NCI-H526 treated with DMSO at 0.1 percent for 48 hours (cell line): ENCODE measurements at regions not wholly inside any gene's neighbourhood (a gene's known extent, or its start where the extent isn't known, plus 50 kb on each side); places are given as distances from the start of the nearest gene placed in this dataset.

Source experiments
- DNase-seq: peaks from one replicate; lab custom pipeline; 2025; lab: John Stamatoyannopoulos, UW

GRCh38 chr18:24987303-24988252 is 364.4 kb downstream of the ZNF521 start:
- no peak for DNase-seq

DNA sequence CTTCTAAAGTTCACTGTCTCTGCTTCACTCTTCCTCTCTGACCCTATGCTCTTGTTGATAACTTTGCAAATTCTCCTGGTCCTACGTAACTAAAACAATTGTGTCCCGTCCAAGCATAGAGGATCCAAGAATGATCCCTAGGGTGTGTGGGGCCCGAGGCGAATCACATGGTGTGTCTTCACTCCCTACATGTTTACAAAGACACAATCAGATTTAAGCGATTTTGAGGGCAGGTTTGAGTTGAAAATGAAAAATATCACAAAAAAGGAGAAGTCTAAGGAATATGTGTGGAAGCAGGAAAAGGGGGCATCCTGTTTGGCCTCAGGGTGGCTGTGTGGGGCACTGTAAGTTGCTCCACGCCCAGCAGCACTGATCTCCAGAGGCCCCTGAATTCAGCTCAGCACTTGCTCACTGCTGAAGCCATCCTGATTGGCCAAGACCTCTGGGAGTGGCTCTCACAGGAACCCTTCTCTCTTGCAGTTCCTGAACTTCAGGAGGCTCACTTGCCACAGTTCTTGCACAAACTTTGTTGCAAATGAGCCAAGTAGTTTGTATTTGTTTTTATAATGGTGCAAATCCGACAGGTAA is 363.6 kb downstream of the ZNF521 start:
- DNase-seq = no peak

DNA sequence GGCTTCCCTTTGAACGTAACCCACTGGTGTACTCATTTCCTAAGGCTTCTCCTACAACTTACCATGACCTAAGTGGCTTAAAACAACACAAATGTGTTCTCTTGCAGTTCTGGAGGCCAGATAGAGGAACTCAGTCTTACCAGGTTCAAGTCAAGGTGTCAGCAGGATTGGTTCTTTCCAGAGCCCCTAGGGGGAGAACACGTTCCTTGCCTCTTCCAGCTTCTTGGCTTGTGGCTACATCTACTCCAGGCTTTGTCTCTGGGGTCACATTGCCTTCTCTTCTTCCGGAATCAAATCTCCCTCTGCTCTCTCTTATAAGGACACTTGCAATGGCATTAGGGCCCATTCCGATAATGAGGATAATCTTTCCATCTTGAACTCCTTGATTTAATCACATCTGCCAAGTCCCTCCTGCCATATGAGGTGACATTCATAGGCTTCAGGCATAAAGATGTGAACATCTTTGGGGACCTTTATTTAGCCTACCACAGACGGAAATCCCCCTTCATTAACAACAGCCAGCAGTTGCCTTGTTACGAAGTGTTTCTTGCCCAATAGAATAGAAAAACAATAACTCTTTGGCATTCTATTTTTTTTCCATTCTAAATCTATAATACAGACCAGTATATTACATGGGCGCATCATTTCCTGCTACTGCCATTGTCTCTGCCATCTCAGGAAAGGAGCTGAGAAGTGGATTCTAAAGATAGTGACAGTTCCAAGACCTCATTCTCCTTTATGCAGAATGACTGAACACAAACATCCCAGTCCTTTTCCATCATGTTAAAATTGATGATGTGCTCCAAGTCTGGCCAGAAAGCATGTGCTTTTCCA is 362.0 kb downstream of the ZNF521 start:
- no peak for DNase-seq

GRCh38 chr18:24990671-24991134 is 361.3 kb downstream of the ZNF521 start:
- no peak for DNase-seq

- DNase-seq = no peak
Measured at GRCh38 chr18:24991141-24992060, 360.6 kb downstream of the ZNF521 start.

DNA sequence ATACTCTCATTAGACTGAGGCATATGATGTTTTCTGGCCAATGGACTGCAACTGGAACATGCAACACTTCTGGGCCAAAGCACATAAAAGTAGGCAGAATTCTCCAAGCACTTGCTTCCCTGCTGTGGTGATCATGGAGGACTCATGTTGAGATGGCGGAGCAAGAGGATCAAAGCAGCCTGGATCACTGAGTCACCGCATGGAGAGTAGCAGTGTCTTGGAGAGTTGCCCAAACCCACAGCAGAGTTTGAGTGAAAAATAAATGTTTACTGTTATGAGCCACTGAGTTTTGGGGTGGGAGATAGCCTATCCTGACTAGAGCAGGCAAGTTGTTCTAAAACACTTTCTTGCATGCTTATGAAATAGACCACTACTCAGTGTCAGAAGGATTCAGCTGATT is 359.5 kb downstream of the ZNF521 start:
- no peak for DNase-seq

DNA sequence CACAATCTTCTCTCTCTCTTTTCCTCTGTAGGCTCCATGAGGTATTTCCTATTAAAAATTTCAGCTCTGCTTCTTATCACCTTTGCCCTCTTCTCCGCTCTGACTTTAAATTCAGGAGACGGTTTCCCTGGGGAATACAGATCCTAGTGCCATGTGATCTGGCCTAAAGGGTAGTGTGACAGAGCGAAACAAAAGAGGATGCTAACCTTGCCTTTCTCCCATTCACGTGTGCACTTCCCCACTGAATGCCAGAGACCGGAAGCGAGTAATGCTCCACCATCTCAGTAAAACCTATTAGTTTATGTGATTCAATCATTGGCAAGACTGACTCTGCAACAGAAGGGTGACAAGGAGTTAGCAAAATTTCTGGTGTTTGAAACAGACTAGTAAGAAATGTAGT is 358.3 kb downstream of the ZNF521 start:
- no peak for DNase-seq

GRCh38 chr18:24995056-24995455 is 356.9 kb downstream of the ZNF521 start:
- DNase-seq = no peak

DNA sequence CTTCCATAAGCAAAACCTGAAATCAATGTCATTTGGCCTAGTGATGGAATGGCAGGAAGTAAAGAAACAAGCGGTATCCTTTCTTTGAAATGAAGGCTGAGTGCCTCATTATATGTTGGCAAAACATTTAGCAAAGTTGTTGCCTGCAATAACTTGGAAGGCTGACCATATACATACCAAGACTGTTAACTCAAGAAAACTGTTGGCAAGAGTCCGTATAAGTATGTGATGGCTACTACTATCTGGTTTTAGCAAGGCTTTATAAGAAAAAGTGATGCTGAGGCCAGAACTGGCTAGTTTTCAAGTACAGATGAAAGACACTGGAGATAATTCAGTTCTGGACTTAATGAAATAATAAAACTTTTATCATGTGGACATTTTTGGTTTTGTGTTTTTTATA is 356.2 kb downstream of the ZNF521 start:
- DNase-seq = no peak

DNA sequence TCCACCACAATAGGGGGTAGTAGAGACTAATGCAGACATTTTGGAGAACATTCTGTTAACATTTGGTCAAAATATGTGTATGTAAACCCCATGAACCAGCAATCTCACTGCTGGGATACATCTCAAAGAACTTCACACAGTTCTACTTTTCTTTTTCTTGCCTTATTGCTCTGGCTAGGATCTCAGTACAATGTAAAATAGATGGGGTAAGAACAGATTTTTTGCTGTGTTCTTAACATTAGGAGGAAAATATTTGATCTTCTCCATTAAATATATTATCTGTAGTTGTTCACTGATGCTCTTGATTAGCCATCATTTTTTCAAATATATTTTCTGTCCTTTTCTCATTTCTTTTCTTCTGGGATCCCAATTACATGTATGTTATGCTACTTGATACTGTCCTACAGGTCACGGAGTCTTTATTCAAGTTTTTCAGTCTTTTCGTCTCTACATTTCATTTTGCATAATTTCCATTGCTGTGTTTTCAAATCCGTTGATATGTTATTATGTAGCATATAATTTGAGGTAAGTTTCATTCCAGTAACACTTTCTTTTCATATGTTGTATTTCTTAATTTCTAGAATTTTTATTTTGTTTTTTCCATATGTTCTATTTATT is 352.2 kb downstream of the ZNF521 start:
- no peak for DNase-seq

GRCh38 chr18:25001803-25002202 is 350.2 kb downstream of the ZNF521 start:
- DNase-seq = no peak

DNA sequence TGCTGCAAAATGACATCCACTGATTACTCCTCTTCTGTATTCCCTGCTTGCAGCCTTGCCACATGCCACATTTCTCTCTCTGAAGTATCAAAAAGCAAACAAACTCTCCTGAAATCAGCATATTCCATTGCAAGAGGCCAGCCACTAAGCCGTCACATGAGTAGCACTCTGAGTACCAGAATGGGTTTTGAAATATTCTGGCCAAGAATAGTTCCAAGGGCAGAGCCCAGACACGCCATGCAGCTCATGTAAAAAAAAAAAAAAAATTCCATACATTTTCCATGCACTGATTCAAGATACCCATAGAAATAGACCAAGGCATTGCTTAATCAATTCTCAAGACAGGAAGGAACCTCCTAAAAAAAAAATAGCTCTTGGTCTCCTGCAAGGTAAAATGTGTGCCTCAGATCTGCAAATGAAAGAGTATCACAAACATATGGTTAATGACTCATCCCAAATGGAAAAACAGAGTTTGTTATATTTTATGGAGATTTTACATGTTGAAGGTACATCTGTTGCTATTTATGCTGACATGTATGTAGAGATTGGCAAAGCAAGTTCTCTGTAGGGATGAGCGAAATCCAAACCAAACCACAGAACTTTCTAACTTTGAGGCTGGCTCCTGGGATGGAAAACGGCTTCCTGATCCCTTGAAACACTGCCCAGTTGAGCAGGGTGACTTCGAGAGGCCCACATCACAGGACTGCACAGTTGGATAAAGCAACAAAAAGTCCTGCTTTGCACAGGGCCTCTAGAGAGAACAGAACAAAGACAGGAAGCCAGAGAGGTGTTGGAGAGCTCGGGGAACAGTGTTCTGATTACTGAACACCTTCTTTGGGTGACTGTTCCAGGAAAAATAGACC is 346.2 kb downstream of the ZNF521 start:
- no peak for DNase-seq

GRCh38 chr18:25010623-25011374 is 341.2 kb downstream of the ZNF521 start:
- no peak for DNase-seq
